Tibial nerve (tissue), 4 donors: ENCODE measurements at regions not wholly inside any gene's neighbourhood (a gene's known extent, or its start where the extent isn't known, plus 50 kb on each side); places are given as distances from the start of the nearest gene placed in this dataset.
"Not testable (repeated sequence)": the region's sequence is repeated elsewhere in the genome, so short reads cannot be mapped to it uniquely, and the experiment has no call there.

Experiments used
- DNase-seq, 2 donors: peaks; one replicate each; pipeline ENCODE4 v3.0.0-alpha.2; 2019; ENCODE audit warnings: low spot score in 2 of 2
- H3K27ac ChIP-seq, 4 donors: fragments of 200-600 bp; sonication (generic) in 3 of 4; one replicate each; pipeline ENCODE4 v1.5.1; 2017 to 2019; ENCODE audit warnings: mild to moderate bottlenecking in 1 of 4
- H3K27me3 ChIP-seq, 2 donors: fragments of 200-600 bp; sonication (generic) in 1 of 2; one replicate each; pipeline versions ENCODE4 v1.5.1 to v1.6.0; 2017 to 2019
- H3K36me3 ChIP-seq, 3 donors: fragments of 200-600 bp; sonication (generic); one replicate each; pipeline ENCODE4 v1.5.1; 2018 to 2019
- H3K4me1 ChIP-seq, 4 donors: fragments of 200-600 bp; sonication (generic) in 3 of 4; one replicate each; pipeline ENCODE4 v1.5.1; 2017 to 2019
- H3K4me3 ChIP-seq, 4 donors: fragments of 200-600 bp; sonication (generic) in 3 of 4; one replicate each; pipeline ENCODE4 v1.5.1; 2017 to 2019; ENCODE audit warnings: mild to moderate bottlenecking in 1 of 4, moderate library complexity in 1 of 4
- H3K9me3 ChIP-seq, 4 donors: fragments of 200-600 bp; sonication (generic) in 3 of 4; one replicate each; pipeline ENCODE4 v1.5.1; 2017 to 2019
- EP300 ChIP-seq, 2 donors: sonication (generic); formaldehyde crosslinking; IDR thresholded peaks; one replicate each; pipeline ENCODE4 v1.6.1; 2017; ENCODE audit warnings: antibody characterized with exemption in 2 of 2, mild to moderate bottlenecking in 1 of 2
- POLR2A ChIP-seq, 2 donors: fragments of 450-650 bp; IDR thresholded peaks; one replicate each; pipeline ENCODE4 v1.6.1; 2017; ENCODE audit warnings: antibody characterized with exemption in 2 of 2, mild to moderate bottlenecking in 2 of 2, moderate library complexity in 2 of 2
- WGBS, 2 donors: methylation state at CpG; one replicate each; pipeline ENCODE4 v1.1.5; 2018; 5-methylcytosine and 5-hydroxymethylcytosine counted together
- TF ChIP-seq, protein P1 (sequence below), 5 experiments: fragments of 200-600 bp in 3 of 5; fragments of 450-650 bp in 2 of 5; sonication (generic) in 3 of 5; IDR thresholded peaks; one replicate each; pipeline ENCODE4 v1.5.1; 2016 to 2019; ENCODE audit warnings: antibody characterized with exemption in 5 of 5, mild to moderate bottlenecking in 3 of 5, moderate library complexity in 2 of 5

DNA sequence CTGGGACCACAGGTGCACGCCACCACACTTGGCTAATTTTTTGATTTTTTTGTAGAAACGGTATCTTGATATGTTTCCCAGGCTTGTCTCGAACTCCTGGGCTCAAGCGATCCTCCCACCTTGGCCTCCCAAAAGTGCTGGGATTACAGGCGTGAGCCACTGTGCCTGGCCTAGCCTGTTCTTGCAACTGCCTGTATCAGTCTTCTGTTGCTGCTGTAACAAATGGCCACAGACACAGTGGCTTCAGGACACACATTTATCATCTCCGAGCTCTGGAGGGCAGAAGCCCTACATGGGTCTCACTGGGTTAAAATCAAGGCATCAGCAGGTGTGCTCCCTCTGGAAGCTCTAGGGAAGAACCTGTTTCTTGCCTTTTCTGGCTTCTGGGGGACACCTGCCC, 79.9 kb upstream of the NCOR2 start:
- TF ChIP-seq, protein P1, sequence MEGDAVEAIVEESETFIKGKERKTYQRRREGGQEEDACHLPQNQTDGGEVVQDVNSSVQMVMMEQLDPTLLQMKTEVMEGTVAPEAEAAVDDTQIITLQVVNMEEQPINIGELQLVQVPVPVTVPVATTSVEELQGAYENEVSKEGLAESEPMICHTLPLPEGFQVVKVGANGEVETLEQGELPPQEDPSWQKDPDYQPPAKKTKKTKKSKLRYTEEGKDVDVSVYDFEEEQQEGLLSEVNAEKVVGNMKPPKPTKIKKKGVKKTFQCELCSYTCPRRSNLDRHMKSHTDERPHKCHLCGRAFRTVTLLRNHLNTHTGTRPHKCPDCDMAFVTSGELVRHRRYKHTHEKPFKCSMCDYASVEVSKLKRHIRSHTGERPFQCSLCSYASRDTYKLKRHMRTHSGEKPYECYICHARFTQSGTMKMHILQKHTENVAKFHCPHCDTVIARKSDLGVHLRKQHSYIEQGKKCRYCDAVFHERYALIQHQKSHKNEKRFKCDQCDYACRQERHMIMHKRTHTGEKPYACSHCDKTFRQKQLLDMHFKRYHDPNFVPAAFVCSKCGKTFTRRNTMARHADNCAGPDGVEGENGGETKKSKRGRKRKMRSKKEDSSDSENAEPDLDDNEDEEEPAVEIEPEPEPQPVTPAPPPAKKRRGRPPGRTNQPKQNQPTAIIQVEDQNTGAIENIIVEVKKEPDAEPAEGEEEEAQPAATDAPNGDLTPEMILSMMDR (IDR thresholded peaks at IDR 0.05): no peak
- TF ChIP-seq EP300 (IDR thresholded peaks at IDR 0.05) (no peak), POLR2A (IDR thresholded peaks at IDR 0.05) (no peak)
- DNase-seq: no peak
- Histone ChIP-seq H3K4me1 (peaks cover 0 to 33% (median 3%) of the 10 kb centered on the region in 4 donors), H3K27ac (no peak overlapping the region), H3K36me3 (no peaks in the 10 kb centered on the region), H3K4me3 (no peak overlapping the region), H3K27me3 (no peaks in the 10 kb centered on the region), H3K9me3 (peaks cover 0 to 10% (median 0%) of the 10 kb centered on the region in 4 donors)
- 96 to 100% methylated on average over 5 of the region's 6 CpGs for WGBS, 2 donors

DNA sequence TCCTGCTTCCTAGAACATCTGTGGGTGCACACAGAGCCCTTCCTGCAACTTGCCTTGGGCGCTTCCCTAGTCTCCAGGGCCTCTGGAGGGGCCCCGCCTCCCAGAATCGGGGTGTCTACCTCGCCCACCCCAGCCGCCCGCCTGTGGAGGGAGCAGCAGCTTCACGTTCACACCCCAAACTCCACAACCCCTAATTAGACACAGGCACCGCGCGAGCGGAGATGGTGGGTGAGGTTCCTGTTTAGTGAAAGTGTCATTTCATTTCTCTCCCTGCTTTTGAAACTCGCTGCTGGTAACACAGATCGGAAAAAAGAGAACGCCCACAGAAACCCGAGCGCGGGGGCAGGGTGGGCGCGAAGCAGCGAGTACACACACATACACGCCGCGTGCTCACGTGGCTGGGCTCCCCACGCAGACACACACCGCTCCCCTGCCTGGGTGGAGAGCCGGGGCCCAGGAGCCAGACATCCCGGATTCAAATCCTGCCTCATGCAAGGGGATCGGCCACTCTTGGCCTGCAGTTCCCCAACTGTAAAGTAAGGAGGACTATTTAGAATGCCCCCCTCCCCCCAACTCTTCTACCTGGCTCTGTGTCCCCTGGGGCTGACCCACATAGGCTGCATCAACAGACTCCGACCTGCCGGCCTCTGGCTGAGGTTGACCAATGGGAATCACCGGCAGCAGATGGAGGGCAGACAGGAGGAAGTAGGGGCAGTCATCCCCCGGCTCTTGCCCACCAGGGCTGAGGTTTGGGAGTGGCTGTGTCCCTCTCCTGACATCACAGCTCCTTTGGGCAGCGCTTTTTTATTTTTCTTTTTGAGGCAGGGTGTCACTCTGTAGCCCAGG, 79.2 kb upstream of the NCOR2 start:
- 39 to 40% methylated on average over 29 to 34 of the region's 34 CpGs for WGBS, 2 donors
- peaks cover 0 to 26% (median 3%) of the 10 kb centered on the region in 4 donors for H3K4me1 ChIP-seq
- H3K36me3 ChIP-seq: no peaks in the 10 kb centered on the region
- no peak for DNase-seq
- peak overlapping the region in 1 of 4 donors; percentile 49 for H3K27ac ChIP-seq
- no peak overlapping the region for H3K4me3 ChIP-seq
- no peaks in the 10 kb centered on the region for H3K27me3 ChIP-seq
- peaks cover 0 to 10% (median 0%) of the 10 kb centered on the region in 4 donors for H3K9me3 ChIP-seq
- TF ChIP-seq EP300 (IDR thresholded peaks at IDR 0.05) (no peak), POLR2A (IDR thresholded peaks at IDR 0.05) (no peak)
- TF ChIP-seq, protein P1 (IDR thresholded peaks at IDR 0.05): no peak

DNA sequence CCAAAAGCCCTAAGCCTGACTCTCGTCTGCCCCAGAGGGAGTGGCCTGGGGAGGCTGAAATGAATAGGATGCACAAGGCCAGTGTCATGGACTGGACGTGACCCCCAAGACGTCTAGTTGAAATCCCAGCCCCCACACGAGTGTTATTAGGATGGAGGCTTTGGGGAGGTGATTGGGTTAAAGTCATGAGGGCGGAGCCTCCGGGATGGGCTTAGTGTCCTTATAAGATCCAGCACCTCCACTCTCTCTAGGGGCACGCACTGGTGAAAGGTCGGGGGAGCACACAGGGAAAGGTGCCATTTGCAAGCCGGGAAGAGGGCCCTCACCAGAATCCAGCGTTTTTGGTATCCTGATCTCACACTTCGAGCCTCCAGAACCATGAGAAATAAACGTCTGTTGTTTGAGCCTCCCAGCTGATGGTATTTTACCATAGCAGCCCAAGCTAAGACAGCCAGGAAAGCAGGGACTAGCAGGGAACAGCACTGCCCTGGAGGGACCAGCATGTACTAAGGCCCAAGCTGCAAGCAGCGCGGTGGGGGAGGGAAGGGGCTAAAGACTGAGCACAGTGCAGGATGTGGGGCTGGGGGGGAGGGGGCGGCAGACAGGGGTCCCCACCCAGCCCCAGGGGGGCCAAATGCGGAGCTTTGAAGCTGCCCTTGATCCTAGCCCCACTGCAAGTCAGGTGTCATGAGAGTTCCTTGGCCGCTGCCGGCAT, 78.3 kb upstream of the NCOR2 start:
- Histone ChIP-seq H3K27ac (peak overlapping the region in 1 of 4 donors; percentile 49), H3K27me3 (no peaks in the 10 kb centered on the region), H3K36me3 (no peaks in the 10 kb centered on the region), H3K4me3 (no peak overlapping the region), H3K4me1 (peaks cover 0 to 17% (median 3%) of the 10 kb centered on the region in 4 donors), H3K9me3 (peaks cover 0 to 10% (median 0%) of the 10 kb centered on the region in 4 donors)
- 70 to 75% methylated on average over 16 to 18 of the region's 18 CpGs for WGBS, 2 donors
- no peak for DNase-seq
- TF ChIP-seq, protein P1 (IDR thresholded peaks at IDR 0.05): no peak
- TF ChIP-seq POLR2A (IDR thresholded peaks at IDR 0.05) (no peak), EP300 (IDR thresholded peaks at IDR 0.05) (no peak)

DNA sequence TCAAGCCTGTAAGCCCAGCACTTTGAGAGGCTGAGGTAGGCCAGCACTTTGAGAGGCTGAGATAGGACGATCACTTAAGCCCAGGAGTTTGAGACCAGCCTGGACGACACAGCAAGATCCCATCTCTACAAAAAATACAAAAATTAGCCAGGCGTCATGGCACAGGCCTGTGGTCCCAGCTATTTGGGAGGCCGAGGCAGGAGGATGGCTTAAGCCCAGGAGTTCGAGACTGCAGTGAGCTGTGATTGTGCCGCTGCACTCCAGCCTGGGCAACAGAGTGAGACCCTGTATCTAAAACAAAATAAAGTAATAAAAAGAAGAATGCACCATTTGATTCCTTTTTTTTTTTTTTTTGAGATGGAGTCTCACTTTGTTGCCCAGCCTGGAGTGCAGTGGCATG, 76.4 kb upstream of the NCOR2 start:
- H3K4me1 ChIP-seq: peaks cover 0 to 14% (median 3%) of the 10 kb centered on the region in 4 donors
- not testable (repeated sequence) for H3K27ac ChIP-seq, H3K9me3 ChIP-seq, H3K4me3 ChIP-seq, DNase-seq, H3K36me3 ChIP-seq, H3K27me3 ChIP-seq
- WGBS, 2 donors: 98% methylated on average over 6 of the region's 6 CpGs

DNA sequence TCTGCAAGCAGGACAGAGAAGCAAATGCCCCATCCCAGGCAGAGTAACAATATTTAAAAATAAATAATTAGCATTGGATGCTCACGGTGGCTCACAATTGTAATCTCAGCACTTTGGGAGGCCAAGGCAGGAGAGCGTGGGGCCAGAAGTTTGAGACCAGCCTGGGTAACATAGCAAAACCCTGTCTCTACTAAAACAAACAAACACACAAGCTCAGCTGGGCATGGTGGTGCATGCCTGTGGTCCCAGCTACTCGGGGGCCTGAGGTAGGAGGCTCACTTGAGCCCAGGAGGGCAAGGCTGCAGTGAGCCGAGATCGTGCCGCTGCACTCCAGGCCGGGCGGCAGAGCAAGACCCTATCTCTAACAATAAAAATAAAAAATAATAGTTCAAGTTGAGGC, 74.7 kb upstream of the NCOR2 start:
- TF ChIP-seq POLR2A (IDR thresholded peaks at IDR 0.05): no peak
- TF ChIP-seq EP300 (IDR thresholded peaks at IDR 0.05): no peak
- TF ChIP-seq, protein P1 (IDR thresholded peaks at IDR 0.05): no peak
- no peaks in the 10 kb centered on the region for H3K27me3 ChIP-seq
- WGBS, 2 donors: 93 to 94% methylated on average over 8 of the region's 8 CpGs

More for the DNA sequence above, 74.7 kb upstream of the NCOR2 start:
- H3K9me3 ChIP-seq: no peaks in the 10 kb centered on the region
- DNase-seq: no peak
- no peak overlapping the region for H3K27ac ChIP-seq
- no peaks in the 10 kb centered on the region for H3K36me3 ChIP-seq
- peaks cover 0 to 14% (median 3%) of the 10 kb centered on the region in 4 donors for H3K4me1 ChIP-seq
- H3K4me3 ChIP-seq: no peak overlapping the region
